ENCODE measurements at regions not wholly inside any gene's neighbourhood (a gene's known extent, or its start where the extent isn't known, plus 50 kb on each side); places are given as distances from the start of the nearest gene placed in this dataset.
"Not testable (repeated sequence)": the region's sequence is repeated elsewhere in the genome, so short reads cannot be mapped to it uniquely, and the experiment has no call there.

GRCh38 chrX:106220177-106220576 is 52.1 kb downstream of the PWWP3B start:
- no peak for DNase-seq (ENCODE audit: low read depth)

GRCh38 chrX:106243376-106243775 is 75.3 kb downstream of the PWWP3B start:
- DNase-seq (ENCODE audit: low read depth): no peak

GRCh38 chrX:106246511-106246910 is 78.4 kb downstream of the PWWP3B start:
- no peak for DNase-seq (ENCODE audit: low read depth)

- no peak for DNase-seq (ENCODE audit: low read depth)
Measured at GRCh38 chrX:106247162-106247561, 79.1 kb downstream of the PWWP3B start.

GRCh38 chrX:106249706-106250379 is 81.7 kb downstream of the PWWP3B start:
- no peak for DNase-seq (ENCODE audit: low read depth)

- DNase-seq (ENCODE audit: low read depth): no peak
Measured at GRCh38 chrX:106263817-106264216, 95.7 kb downstream of the PWWP3B start.

- DNase-seq (ENCODE audit: low read depth): not testable (repeated sequence)
Measured at GRCh38 chrX:106273947-106274587, 106.0 kb downstream of the PWWP3B start.

GRCh38 chrX:106275172-106275571 is 107.1 kb downstream of the PWWP3B start:
- not testable (repeated sequence) for DNase-seq (ENCODE audit: low read depth)

GRCh38 chrX:106278951-106279350 is 110.8 kb downstream of the PWWP3B start:
- DNase-seq (ENCODE audit: low read depth): no peak

GRCh38 chrX:106281383-106281782 is 113.3 kb downstream of the PWWP3B start:
- DNase-seq (ENCODE audit: low read depth): no peak

GRCh38 chrX:106283841-106284240 is 115.7 kb downstream of the PWWP3B start:
- DNase-seq (ENCODE audit: low read depth): no peak

- no peak for DNase-seq (ENCODE audit: low read depth)
Measured at GRCh38 chrX:106284431-106285025, 116.4 kb downstream of the PWWP3B start.

GRCh38 chrX:106286053-106286650 is 118.0 kb downstream of the PWWP3B start:
- DNase-seq (ENCODE audit: low read depth): no peak

GRCh38 chrX:106290778-106291177 is 122.7 kb downstream of the PWWP3B start:
- not testable (repeated sequence) for DNase-seq (ENCODE audit: low read depth)

- DNase-seq (ENCODE audit: low read depth): not testable (repeated sequence)
Measured at GRCh38 chrX:106291779-106292390, 123.8 kb downstream of the PWWP3B start.

GRCh38 chrX:106300239-106300638 is 132.1 kb downstream of the PWWP3B start:
- DNase-seq (ENCODE audit: low read depth): no peak

- DNase-seq (ENCODE audit: low read depth): no peak
Measured at GRCh38 chrX:106300656-106301055, 132.6 kb downstream of the PWWP3B start.

- no peak for DNase-seq (ENCODE audit: low read depth)
Measured at GRCh38 chrX:106302304-106302703, 134.2 kb downstream of the PWWP3B start.

- DNase-seq (ENCODE audit: low read depth): no peak
Measured at GRCh38 chrX:106306391-106306947, 138.4 kb downstream of the PWWP3B start.

GRCh38 chrX:106323357-106323756 is 155.3 kb downstream of the PWWP3B start:
- no peak for DNase-seq (ENCODE audit: low read depth)

GRCh38 chrX:106331606-106332005 is 163.5 kb downstream of the PWWP3B start:
- DNase-seq (ENCODE audit: low read depth): no peak

GRCh38 chrX:106341823-106342222 is 173.7 kb downstream of the PWWP3B start:
- no peak for DNase-seq (ENCODE audit: low read depth)

Measured in stromal cell of bone marrow (primary cell).